ENCODE measurements at regions not wholly inside any gene's neighbourhood (a gene's known extent, or its start where the extent isn't known, plus 50 kb on each side); places are given as distances from the start of the nearest gene placed in this dataset.
"Not testable (repeated sequence)": the region's sequence is repeated elsewhere in the genome, so short reads cannot be mapped to it uniquely, and the experiment has no call there.

DNA sequence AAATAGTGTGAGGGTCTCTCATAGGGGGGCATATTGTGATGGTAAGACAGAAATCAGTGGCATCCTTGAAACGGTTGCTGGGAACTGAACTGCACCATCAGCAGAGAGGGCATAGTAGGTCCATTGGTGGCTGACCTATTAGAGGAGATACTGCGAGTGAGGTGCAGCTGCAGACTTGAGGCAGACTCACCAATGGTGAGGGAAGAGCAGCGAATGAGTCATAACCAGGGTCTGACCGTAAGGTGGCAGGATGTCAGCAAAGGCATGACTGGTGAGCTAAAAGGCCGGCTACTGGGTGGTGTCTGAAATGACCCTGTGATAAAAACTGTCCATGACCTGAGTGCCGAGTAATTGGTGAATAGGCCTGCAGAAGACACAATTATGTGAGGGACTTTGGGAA, 86.7 kb downstream of the TNFRSF13B start:
- TF ChIP-seq ZNF8 (CRISPR knock-in tag; IDR thresholded peaks at IDR 0.05); GLIS3 (CRISPR knock-in tag; IDR thresholded peaks at IDR 0.05); ARNTL (CRISPR knock-in tag; IDR thresholded peaks at IDR 0.05; ENCODE audit: borderline replicate concordance, low read depth); TCF4 (CRISPR knock-in tag; IDR thresholded peaks at IDR 0.05; ENCODE audit: borderline replicate concordance); SNAI2 (CRISPR knock-in tag; IDR thresholded peaks at IDR 0.05); ZNF565 (CRISPR knock-in tag; conservative IDR thresholded peaks at IDR 0.05; ENCODE audit: low read depth): not testable (repeated sequence)

Data from SK-N-SH treated with all-trans-retinoic acid at 6 μM for 48 hours (cell line).